Hepatocyte (in vitro differentiated cells): ENCODE measurements at regions not wholly inside any gene's neighbourhood (a gene's known extent, or its start where the extent isn't known, plus 50 kb on each side); places are given as distances from the start of the nearest gene placed in this dataset.

Source experiments
- EZH2 ChIP-seq: fragments of 200-600 bp; sonication (generic); IDR thresholded peaks from 2 replicates; pipeline ENCODE4 v1.6.1; 2016; ENCODE audit warnings: antibody characterized with exemption, mild to moderate bottlenecking, borderline replicate concordance
- EZH2phosphoT487 ChIP-seq: fragments of 200-600 bp; sonication (generic); IDR thresholded peaks from one replicate; pipeline ENCODE4 v1.6.1; 2018; ENCODE audit warnings: antibody characterized with exemption, mild to moderate bottlenecking, low read depth, moderate library complexity; ENCODE audit not compliant: unreplicated experiment, severe bottlenecking
- TF ChIP-seq, protein P1 (sequence below): fragments of 200-600 bp; sonication (generic); IDR thresholded peaks from 2 replicates; pipeline ENCODE4 v1.5.1; 2016; ENCODE audit warnings: antibody characterized with exemption, mild to moderate bottlenecking; ENCODE audit not compliant: poor library complexity

DNA sequence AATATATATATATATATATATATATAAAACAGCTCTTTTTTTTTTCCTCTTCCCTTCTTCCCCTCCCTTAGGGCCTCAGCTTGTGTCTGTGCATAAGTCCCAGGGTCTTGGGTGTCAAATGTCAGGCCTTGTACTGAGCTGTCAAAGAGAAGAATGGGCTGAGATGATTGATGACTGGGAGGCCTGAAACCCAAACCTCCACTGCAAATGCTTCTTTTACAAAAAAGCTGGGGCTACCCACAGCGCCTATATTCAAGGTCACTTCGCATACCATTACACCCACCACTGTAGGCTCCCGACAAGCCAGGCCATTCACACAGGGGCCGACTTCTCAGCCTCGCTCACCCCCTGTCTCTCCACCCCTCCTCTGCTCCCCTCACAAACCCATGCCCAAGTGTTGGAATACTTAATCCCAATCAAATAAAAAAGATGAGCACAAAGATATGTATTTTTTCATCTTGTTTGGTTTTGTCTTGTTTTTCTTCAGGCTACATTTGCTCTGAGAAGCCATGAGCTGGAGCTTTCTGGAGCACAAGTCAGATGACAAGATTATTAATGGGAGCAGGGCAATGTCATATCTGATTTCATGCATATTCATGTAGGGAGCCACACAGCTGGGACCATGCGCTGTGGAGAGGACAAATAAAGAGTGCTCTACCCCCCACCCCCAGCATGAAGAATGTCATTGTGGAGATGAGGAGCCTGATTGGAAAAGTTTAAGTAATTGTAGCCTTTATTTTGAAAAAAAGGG lies 614.4 kb upstream of the NR2F2 start:
- TF ChIP-seq, protein P1, sequence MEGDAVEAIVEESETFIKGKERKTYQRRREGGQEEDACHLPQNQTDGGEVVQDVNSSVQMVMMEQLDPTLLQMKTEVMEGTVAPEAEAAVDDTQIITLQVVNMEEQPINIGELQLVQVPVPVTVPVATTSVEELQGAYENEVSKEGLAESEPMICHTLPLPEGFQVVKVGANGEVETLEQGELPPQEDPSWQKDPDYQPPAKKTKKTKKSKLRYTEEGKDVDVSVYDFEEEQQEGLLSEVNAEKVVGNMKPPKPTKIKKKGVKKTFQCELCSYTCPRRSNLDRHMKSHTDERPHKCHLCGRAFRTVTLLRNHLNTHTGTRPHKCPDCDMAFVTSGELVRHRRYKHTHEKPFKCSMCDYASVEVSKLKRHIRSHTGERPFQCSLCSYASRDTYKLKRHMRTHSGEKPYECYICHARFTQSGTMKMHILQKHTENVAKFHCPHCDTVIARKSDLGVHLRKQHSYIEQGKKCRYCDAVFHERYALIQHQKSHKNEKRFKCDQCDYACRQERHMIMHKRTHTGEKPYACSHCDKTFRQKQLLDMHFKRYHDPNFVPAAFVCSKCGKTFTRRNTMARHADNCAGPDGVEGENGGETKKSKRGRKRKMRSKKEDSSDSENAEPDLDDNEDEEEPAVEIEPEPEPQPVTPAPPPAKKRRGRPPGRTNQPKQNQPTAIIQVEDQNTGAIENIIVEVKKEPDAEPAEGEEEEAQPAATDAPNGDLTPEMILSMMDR = no peak
- TF ChIP-seq EZH2 (no peak), EZH2phosphoT487 (no peak)
